IMR-90 (cell line): ENCODE measurements at regions not wholly inside any gene's neighbourhood (a gene's known extent, or its start where the extent isn't known, plus 50 kb on each side); places are given as distances from the start of the nearest gene placed in this dataset.

Experiments
- CEBPB ChIP-seq: IDR thresholded peaks from 2 replicates; pipeline ENCODE4 v1.6.1; 2012; ENCODE audit warnings: low read depth, low read length, improper control_type of control experiment
- CTCF ChIP-seq: conservative IDR thresholded peaks from 2 replicates; pipeline ENCODE4 v1.5.1; 2012; ENCODE audit warnings: mild to moderate bottlenecking, low read depth, low read length, improper control_type of control experiment
- FOS ChIP-seq: fragments of 150-350 bp; IDR thresholded peaks from 2 replicates; pipeline ENCODE4 v1.6.1; 2016; ENCODE audit warnings: low read depth, low read length
- POLR2A ChIP-seq: IDR thresholded peaks from 2 replicates; pipeline ENCODE4 v1.6.1; 2012; ENCODE audit warnings: mild to moderate bottlenecking, low read depth, low read length

- no peak for TF ChIP-seq CTCF
- TF ChIP-seq CEBPB, result no peak
- no peak for TF ChIP-seq FOS
- no peak for TF ChIP-seq POLR2A
These were observed 342.6 kb upstream of the NFE2L3 start for GRCh38 chr7:25809441-25809840.
